Endothelial cell of umbilical vein (primary cell): ENCODE measurements at regions not wholly inside any gene's neighbourhood (a gene's known extent, or its start where the extent isn't known, plus 50 kb on each side); places are given as distances from the start of the nearest gene placed in this dataset. TPM values are rescaled to one million over a fixed set of nuclear protein-coding genes. Genes with fewer than 3 reads are reported as not detected.

Experiments
- BruUV-seq: library from RNA; stranded (reverse); fragments of 400-500 nt; replicated peaks from 2 replicates; lab custom pipeline; 2021; lab: Mats Ljungman, UMichigan
- CTCF ChIA-PET: fragments of 300-600, 350-600 bp; sonication (Branson Sonifier 250); formaldehyde crosslinking; loops from one replicate; lab custom pipeline; 2021; ENCODE audit warnings: antibody characterized with exemption, inconsistent platforms; lab: Charles Lee
- POLR2A ChIA-PET: fragments of 300-600, 350-600 bp; sonication (Branson Sonifier 250); formaldehyde crosslinking; loops from one replicate; lab custom pipeline; 2021; ENCODE audit warnings: antibody characterized with exemption, inconsistent platforms; lab: Charles Lee
- DNase-seq: peaks from one replicate; pipeline ENCODE4 v3.0.0-alpha.2; 2011; ENCODE audit warnings: low read depth, low spot score
- FAIRE-seq: peaks from 2 replicates; lab custom pipeline; 2011; peaks lifted over from hg19 to GRCh38; lab: Jason Lieb, UNC
- H2AFZ ChIP-seq: 2 replicates; pipeline ENCODE4 v1.6.0; 2012; ENCODE audit warnings: low read depth, low read length, control low read depth, inconsistent platforms
- H3K27ac ChIP-seq: 2 replicates; pipeline ENCODE4 v1.5.1; 2011; ENCODE audit warnings: low read depth, mild to moderate bottlenecking, control low read depth, low read length, moderate library complexity; ENCODE audit not compliant: insufficient read depth
- H3K27me3 ChIP-seq, 2 experiments: 2 replicates each; pipeline versions ENCODE4 v1.6.0 to v1.6.1; 2011; ENCODE audit warnings: low read length in 2 of 2, mixed read lengths in 1 of 2; ENCODE audit not compliant: control insufficient read depth in 2 of 2, insufficient read depth in 2 of 2
- H3K36me3 ChIP-seq, 2 experiments: 2 replicates in 1 of 2; 3 replicates in 1 of 2; pipeline ENCODE4 v1.5.1; 2011; ENCODE audit warnings: low read length in 2 of 2, mild to moderate bottlenecking in 1 of 2, moderate library complexity in 1 of 2; ENCODE audit not compliant: control insufficient read depth in 2 of 2, insufficient read depth in 2 of 2; ENCODE audit errors: extremely low read depth in 1 of 2
- H3K4me1 ChIP-seq: 3 replicates; pipeline ENCODE4 v1.5.1; 2011; ENCODE audit warnings: mild to moderate bottlenecking, low read length; ENCODE audit not compliant: control insufficient read depth, insufficient read depth; ENCODE audit errors: extremely low read depth
- H3K4me2 ChIP-seq: 2 replicates; pipeline ENCODE4 v1.6.1; 2011; ENCODE audit warnings: low read length, control low read depth, mixed read lengths; ENCODE audit not compliant: insufficient read depth
- H3K4me3 ChIP-seq, 3 experiments: fragments of 200-600 bp in 1 of 3; sonication (generic), shearing (Covaris generic) in 1 of 3; replicated peaks in 1 of 3; 2 replicates each; pipeline ENCODE4 v1.5.1; 2011 to 2016; ENCODE audit warnings: control low read depth in 3 of 3, low read length in 3 of 3, mild to moderate bottlenecking in 2 of 3, inconsistent platforms in 1 of 3, low read depth in 1 of 3, moderate library complexity in 1 of 3; ENCODE audit not compliant: insufficient read depth in 1 of 3
- H3K79me2 ChIP-seq: 2 replicates; pipeline ENCODE4 v1.6.0; 2012; ENCODE audit warnings: low read length, inconsistent platforms; ENCODE audit not compliant: control insufficient read depth, insufficient read depth
- H3K9ac ChIP-seq: replicated peaks from 2 replicates; pipeline ENCODE3; 2011; ENCODE audit warnings: low read length, control low read depth; ENCODE audit not compliant: insufficient read depth; ENCODE audit errors: extremely low read depth
- H3K9me1 ChIP-seq: replicated peaks from 3 replicates; pipeline ENCODE4 v1.6.0; 2011; ENCODE audit warnings: mild to moderate bottlenecking, low read length; ENCODE audit not compliant: control insufficient read depth, insufficient read depth; ENCODE audit errors: extremely low read depth
- H3K9me3 ChIP-seq: replicated peaks from 2 replicates; pipeline ENCODE4 v1.5.1; 2012; ENCODE audit warnings: low read length, inconsistent platforms; ENCODE audit not compliant: control insufficient read depth, insufficient read depth
- H4K20me1 ChIP-seq: replicated peaks from 2 replicates; pipeline ENCODE3; 2011; ENCODE audit warnings: mild to moderate bottlenecking, low read length; ENCODE audit not compliant: control insufficient read depth, insufficient read depth; ENCODE audit errors: extremely low read depth
- EZH2 ChIP-seq: IDR thresholded peaks from 2 replicates; pipeline ENCODE4 v1.6.1; 2012; ENCODE audit warnings: borderline replicate concordance, low read depth, mild to moderate bottlenecking, moderate library complexity, low read length, inconsistent platforms; ENCODE audit not compliant: severe bottlenecking
- FOS ChIP-seq: IDR thresholded peaks from 2 replicates; pipeline ENCODE4 v1.6.1; 2011; ENCODE audit warnings: mild to moderate bottlenecking, low read length, moderate library complexity, borderline replicate concordance; ENCODE audit not compliant: insufficient read depth
- GATA2 ChIP-seq: IDR thresholded peaks from 2 replicates; pipeline ENCODE4 v1.7.0; 2011; ENCODE audit warnings: low read depth, mild to moderate bottlenecking, moderate library complexity, mixed read lengths, low read length; ENCODE audit not compliant: insufficient read length, insufficient read depth
- JUN ChIP-seq: IDR thresholded peaks from 2 replicates; pipeline ENCODE4 v1.6.1; 2011; ENCODE audit warnings: borderline replicate concordance, low read depth; ENCODE audit not compliant: insufficient read length, insufficient read depth
- MYC ChIP-seq: IDR thresholded peaks from one replicate; pipeline ENCODE4 v1.6.1; 2011; ENCODE audit warnings: mild to moderate bottlenecking, low read depth, low read length
- POLR2A ChIP-seq: IDR thresholded peaks from 2 replicates; pipeline ENCODE4 v1.6.1; 2012; ENCODE audit warnings: low read depth, mild to moderate bottlenecking, control low read depth, low read length
- POLR2AphosphoS5 ChIP-seq: IDR thresholded peaks from 2 replicates; pipeline ENCODE4 v1.6.1; 2012; ENCODE audit warnings: low read depth, mild to moderate bottlenecking, control low read depth, low read length, moderate library complexity; ENCODE audit not compliant: insufficient read depth
- dilution Hi-C: fragments of 300-500 bp; cut with MboI; formaldehyde crosslinking; loops from one replicate; pipeline ENCODE4 v1.15.0; 2019; ENCODE audit warnings: low sequenced_read_pairs; ENCODE audit not compliant: extremely low pct_ligation_motif_present
- intact Hi-C: fragments of 100-400 bp; cut with micrococcal nuclease; formaldehyde crosslinking; loops from one replicate; pipeline ENCODE4 v1.10.0; 2022
- small RNA-seq: library from RNA; depleted of rRNA; stranded (forward); fragments of <200 nt; gene quantifications from one replicate; pipeline ENCODE3, GENCODE V24; 2012; ENCODE audit warnings: low replicate concordance, low read depth; ENCODE audit not compliant: insufficient read depth, insufficient read length
- TF ChIP-seq, protein P1 (sequence below): IDR thresholded peaks from 2 replicates; pipeline ENCODE4 v1.6.1; 2011; ENCODE audit not compliant: insufficient read depth, insufficient read length
- TF ChIP-seq, protein P2 (sequence below), 2 donors: IDR thresholded peaks; 1 replicate in 1 of 2; 2 replicates in 1 of 2; pipeline ENCODE4 v1.5.1; 2011; ENCODE audit warnings: low read length in 2 of 2, mild to moderate bottlenecking in 2 of 2, moderate library complexity in 2 of 2, control low read depth in 1 of 2, inconsistent platforms in 1 of 2, low read depth in 1 of 2; ENCODE audit not compliant: insufficient read depth in 1 of 2; ENCODE audit errors: extremely low read depth in 1 of 2

- DNase-seq: no peak
- H2AFZ ChIP-seq: no peak overlapping the region
- dilution Hi-C loops: no loop called here
- H3K4me1 ChIP-seq: no peaks in the 10 kb centered on the region
- no peaks in the 10 kb centered on the region for H3K27me3 ChIP-seq
- no peaks in the 10 kb centered on the region for H3K36me3 ChIP-seq
- TF ChIP-seq EZH2 (no peak), MYC (no peak), FOS (no peak), GATA2 (no peak), POLR2AphosphoS5 (no peak), POLR2A (no peak), JUN (no peak)
- TF ChIP-seq, protein P1, sequence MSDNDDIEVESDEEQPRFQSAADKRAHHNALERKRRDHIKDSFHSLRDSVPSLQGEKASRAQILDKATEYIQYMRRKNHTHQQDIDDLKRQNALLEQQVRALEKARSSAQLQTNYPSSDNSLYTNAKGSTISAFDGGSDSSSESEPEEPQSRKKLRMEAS: no peak
- TF ChIP-seq, protein P2, sequence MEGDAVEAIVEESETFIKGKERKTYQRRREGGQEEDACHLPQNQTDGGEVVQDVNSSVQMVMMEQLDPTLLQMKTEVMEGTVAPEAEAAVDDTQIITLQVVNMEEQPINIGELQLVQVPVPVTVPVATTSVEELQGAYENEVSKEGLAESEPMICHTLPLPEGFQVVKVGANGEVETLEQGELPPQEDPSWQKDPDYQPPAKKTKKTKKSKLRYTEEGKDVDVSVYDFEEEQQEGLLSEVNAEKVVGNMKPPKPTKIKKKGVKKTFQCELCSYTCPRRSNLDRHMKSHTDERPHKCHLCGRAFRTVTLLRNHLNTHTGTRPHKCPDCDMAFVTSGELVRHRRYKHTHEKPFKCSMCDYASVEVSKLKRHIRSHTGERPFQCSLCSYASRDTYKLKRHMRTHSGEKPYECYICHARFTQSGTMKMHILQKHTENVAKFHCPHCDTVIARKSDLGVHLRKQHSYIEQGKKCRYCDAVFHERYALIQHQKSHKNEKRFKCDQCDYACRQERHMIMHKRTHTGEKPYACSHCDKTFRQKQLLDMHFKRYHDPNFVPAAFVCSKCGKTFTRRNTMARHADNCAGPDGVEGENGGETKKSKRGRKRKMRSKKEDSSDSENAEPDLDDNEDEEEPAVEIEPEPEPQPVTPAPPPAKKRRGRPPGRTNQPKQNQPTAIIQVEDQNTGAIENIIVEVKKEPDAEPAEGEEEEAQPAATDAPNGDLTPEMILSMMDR (IDR thresholded peaks at IDR 0.05; ENCODE audit: extremely low read depth in 1 of 2, insufficient read depth in 1 of 2, low read depth in 1 of 2, low read length in 2 of 2): no peak
- POLR2A ChIA-PET: no interaction called here
- H3K9ac ChIP-seq: no peak overlapping the region
- H4K20me1 ChIP-seq: no peaks in the 10 kb centered on the region
- no peaks in the 10 kb centered on the region for H3K79me2 ChIP-seq
- no peak overlapping the region for H3K27ac ChIP-seq
- H3K9me3 ChIP-seq: no peaks in the 10 kb centered on the region
- H3K4me3 ChIP-seq: no peak overlapping the region
- no peaks in the 10 kb centered on the region for H3K9me1 ChIP-seq
- no peak overlapping the region for H3K4me2 ChIP-seq
- CTCF ChIA-PET: no interaction called here
- no TSS peak for BruUV-seq
- no peak for FAIRE-seq
- intact Hi-C loops: no loop called here
Measured at GRCh38 chr7:98795741-98796493, 73.9 kb downstream of the TMEM130 start.

Small RNA genes lying in the stretch of these regions (small RNA-seq; reads per million reads assigned to genes)
- not detected for gene RNU6-393P
